ENCODE measurements at regions not wholly inside any gene's neighbourhood (a gene's known extent, or its start where the extent isn't known, plus 50 kb on each side); places are given as distances from the start of the nearest gene placed in this dataset.
"Not testable (repeated sequence)": the region's sequence is repeated elsewhere in the genome, so short reads cannot be mapped to it uniquely, and the experiment has no call there.

DNA sequence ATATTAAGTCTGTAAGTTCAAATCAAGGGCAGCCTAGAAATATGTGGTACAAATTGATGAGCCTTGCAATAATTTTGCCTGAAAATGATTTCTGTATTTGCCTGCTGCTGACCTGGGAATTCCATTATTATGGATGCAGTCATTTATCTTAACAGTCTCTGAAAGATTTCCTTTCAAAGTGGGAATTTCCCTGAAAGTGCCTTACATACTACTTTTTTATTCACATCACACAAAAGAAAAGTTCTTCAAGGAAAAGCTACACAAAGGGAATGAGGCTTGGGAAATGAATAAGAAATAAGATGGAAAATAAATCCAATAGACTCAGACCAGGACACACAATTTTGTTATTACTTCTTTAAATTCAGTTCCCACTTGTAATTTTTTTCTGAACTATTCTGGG lies 537.8 kb upstream of the PTGER4 start:
- no peak for DNase-seq (ENCODE audit: low read depth)

GRCh38 chr5:40141418-40141817 lies 538.3 kb upstream of the PTGER4 start:
- DNase-seq (ENCODE audit: low read depth), result no peak

GRCh38 chr5:40137223-40137622 lies 542.5 kb upstream of the PTGER4 start:
- DNase-seq (ENCODE audit: low read depth), result no peak

DNA sequence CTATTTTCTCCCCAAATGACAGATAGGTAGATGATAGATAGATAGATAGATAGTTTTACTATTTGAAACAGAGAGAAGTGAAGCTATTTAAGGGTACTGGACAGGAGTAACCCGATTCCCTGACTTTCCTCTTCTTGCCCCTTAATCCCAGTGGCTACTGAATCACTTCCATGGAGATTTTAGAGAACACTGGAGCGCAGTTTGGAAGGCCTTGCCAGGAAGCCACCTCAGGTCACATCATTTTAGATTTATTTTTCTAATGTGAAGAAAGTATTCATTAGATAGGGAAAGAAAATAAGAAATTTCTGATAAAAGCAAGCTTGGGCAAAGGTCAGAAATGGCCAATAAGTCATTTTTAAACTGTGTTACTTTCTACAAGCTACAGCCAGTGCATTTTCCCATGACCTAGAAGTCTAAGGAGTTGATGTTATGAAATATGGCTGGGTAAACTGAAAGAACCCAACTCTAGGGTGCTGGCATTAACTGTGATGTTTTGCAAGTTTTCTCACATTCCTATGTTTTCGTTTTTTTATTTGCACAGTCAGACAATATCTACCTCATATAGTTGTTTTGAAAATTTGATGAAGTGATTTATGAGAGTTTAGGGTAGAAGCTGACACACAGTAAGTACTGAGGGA lies 544.7 kb upstream of the PTGER4 start:
- DNase-seq (ENCODE audit: low read depth), result peak; percentile 52

- DNase-seq (ENCODE audit: low read depth), result peak; percentile 41
These were observed 555.3 kb upstream of the PTGER4 start for GRCh38 chr5:40124367-40124766.

- no peak for DNase-seq (ENCODE audit: low read depth)
These were observed 558.5 kb upstream of the PTGER4 start for GRCh38 chr5:40121236-40121635.

DNA sequence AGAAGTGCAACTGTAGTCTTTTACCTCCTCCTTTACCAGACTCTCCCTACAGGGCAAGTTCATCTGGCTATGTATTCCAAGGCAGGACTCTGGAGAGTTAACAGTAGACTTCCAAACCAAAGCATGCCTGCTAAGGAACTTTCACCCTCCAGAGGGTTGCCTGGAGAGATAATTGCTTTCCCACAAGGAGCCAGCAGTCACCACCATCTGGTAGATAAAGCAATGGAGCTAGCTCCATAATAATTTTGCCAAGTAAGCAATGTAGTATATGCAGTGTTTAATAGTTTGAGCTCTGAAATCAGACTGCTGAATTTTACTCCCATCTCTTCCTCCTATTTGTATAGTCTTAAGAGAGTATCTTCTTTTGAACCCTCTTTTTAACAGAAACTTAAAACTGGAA lies 566.8 kb upstream of the PTGER4 start:
- no peak for DNase-seq (ENCODE audit: low read depth)

GRCh38 chr5:40111036-40111435 lies 568.7 kb upstream of the PTGER4 start:
- DNase-seq (ENCODE audit: low read depth), result not testable (repeated sequence)

GRCh38 chr5:40108764-40109390 lies 570.8 kb upstream of the PTGER4 start:
- DNase-seq (ENCODE audit: low read depth), result peak; percentile 82

DNA sequence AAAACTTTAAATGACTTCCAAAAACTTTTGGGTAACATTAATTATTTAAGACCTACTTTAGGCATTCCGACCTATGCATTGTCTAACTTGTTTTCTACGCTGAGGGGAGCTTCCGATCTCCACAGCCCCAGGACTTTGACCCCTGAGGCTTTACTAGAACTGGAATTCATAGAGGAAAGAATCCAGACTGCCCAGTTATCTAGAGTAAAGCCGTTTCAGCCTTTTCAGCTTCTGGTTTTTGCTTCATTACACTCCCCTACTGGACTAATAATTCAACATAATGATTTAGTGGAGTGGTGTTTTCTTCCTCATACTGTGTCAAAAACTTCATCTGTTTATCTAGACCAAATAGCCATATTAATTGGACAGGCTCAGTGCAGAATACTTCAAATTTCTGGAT lies 571.9 kb upstream of the PTGER4 start:
- not testable (repeated sequence) for DNase-seq (ENCODE audit: low read depth)

- DNase-seq (ENCODE audit: low read depth), result no peak
These were observed 572.9 kb upstream of the PTGER4 start for GRCh38 chr5:40106847-40107246.

DNA sequence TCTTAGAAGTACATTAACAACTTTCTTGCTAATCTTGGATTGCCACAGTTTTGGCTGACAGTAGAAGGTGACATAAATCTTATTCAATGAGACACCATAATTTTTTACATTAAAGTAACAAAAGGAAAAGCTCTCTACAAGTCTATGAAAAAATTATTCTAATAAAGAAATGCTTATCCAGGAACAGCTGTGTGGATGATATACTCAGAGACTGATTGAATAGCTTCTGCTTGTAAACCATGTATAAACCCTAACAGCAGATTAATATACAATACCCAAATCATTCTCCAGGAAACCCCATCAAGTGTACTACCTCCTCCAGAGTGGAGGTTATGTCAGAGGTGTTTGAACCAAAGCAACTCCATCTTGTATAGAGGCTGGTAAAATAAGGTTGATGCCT lies 581.4 kb upstream of the PTGER4 start:
- no peak for DNase-seq (ENCODE audit: low read depth)

- no peak for DNase-seq (ENCODE audit: low read depth)
These were observed 586.2 kb upstream of the PTGER4 start for GRCh38 chr5:40093550-40093949.

GRCh38 chr5:40089269-40089668 lies 590.4 kb upstream of the PTGER4 start:
- DNase-seq (ENCODE audit: low read depth), result peak; percentile 53

GRCh38 chr5:40084614-40085013 lies 595.1 kb upstream of the PTGER4 start:
- no peak for DNase-seq (ENCODE audit: low read depth)

DNA sequence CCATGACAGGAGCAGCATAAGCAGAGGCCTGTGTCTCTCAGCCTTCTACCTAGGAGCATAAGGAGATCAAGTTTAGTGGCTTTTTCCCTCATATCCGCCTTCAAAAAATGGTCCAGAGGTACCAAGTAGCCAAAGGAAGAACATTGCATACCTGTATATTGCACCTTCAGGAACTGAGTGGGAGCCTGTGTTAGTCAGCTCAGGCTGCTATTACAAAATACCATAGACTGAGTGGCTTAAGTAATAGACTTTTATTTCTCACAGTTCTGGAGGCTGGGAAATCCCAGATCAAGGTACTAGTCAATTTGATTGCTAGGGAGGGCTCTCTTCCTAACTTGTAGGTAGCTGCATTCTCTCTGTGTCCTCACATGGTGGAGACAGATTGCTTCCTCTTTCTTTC lies 597.4 kb upstream of the PTGER4 start:
- no peak for DNase-seq (ENCODE audit: low read depth)

- no peak for DNase-seq (ENCODE audit: low read depth)
These were observed 599.5 kb upstream of the PTGER4 start for GRCh38 chr5:40080191-40080590.

DNA sequence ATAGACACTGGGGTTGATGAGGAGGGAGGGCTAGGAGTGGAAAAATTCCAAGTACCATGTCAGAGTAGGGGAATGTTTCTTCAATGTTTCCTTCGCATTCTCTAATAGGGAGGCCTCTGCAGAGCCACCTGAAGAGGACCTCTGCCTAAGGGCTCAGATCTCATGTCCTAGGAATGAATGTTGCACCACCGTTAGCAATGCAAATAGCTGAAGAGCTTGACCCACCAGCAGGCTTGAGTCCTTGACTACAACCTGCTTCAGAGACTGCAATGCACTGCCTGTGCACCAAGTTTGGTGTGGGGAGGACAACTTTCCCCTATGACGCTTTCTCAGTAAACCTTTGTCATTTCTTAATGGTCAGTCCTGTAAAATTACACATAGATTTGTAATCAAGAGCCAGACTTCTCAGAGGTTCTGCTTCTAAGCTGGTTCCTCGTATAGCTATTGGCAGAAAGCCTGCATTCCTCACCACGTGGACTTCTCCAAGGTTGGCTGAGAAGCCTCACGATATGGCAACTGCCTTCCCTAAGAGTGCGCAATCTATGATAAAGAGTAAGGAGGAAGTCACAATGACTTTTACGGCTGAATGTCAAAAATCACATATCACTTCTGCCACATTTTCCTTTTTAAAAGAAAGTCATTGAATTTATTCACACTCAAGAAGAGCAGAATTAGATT lies 600.7 kb upstream of the PTGER4 start:
- no peak for DNase-seq (ENCODE audit: low read depth)

DNA sequence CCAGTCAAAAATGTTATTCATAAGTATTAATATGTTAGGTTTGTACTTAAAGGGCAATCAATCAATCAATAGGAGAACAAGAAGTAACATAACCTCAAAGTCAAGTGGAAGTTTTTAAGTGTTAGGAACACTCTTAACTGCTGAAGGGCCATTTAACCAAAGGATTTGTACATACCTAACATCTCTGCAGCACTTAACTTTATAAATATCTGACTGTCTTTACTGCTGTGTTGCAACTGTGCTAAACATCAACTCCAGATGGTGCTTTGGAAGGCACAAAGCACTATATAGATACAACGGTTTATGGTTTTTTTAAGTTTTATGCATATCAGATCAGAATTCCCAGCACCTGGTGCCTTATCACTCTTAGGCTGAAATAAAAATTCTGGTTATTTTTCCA lies 604.9 kb upstream of the PTGER4 start:
- DNase-seq (ENCODE audit: low read depth), result no peak

DNA sequence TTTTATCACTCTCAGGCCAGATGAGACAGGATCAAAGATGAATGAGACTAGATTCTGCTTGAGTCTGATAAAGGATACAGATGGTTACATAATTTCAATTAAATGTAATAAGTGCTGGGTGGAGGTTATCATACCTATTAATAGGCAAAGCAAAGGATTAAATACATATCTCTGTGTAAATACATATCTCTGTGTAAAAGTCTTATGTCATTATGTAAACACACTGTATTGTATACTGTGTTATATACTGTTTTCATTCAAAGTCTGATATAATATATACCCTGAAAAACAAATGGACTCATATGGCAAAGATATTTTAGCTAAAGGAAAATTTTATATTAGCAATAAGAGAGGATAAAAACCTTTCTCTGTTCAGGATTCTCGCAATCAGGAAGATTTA lies 605.8 kb upstream of the PTGER4 start:
- DNase-seq (ENCODE audit: low read depth), result no peak

DNA sequence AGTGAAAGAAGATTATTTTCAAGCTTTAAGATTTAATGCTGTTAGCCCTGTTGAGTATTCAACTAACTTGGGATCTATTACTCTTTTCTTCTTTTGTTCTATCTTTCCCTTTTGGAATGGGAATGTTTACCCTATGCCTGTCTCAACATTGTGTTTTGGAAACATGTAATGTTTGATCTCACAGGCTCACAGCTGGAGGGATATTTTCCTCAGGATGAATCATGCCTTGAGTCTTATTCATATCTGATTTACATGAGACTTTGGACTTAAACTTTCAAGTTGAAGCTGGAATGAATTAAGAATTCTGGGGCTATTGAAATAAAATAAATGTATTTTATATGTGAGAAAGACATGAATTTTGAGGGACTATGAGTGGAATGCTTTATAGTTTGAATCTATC lies 607.8 kb upstream of the PTGER4 start:
- DNase-seq (ENCODE audit: low read depth), result peak; percentile 45

GRCh38 chr5:40066616-40067015 lies 613.1 kb upstream of the PTGER4 start:
- no peak for DNase-seq (ENCODE audit: low read depth)

DNA sequence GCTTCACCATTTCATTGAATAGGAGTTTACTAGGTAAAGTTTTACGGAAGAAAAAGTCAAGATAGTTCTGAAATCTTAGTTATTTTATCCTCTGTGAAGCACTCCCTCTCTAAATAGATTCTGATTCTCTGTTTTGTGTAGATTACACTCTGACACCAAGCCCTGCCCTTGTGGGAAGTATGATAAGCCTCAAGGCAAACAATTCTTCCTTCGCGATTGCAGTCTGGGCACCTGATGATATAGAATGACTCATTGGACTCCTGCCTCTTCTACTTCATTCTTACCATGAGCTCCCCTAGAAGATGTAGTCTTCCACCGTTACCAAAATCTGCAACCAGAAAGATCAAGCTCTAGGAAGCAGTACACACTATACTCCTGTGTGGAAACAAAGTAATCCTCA lies 626.9 kb upstream of the PTGER4 start:
- DNase-seq (ENCODE audit: low read depth), result no peak

Measured in LHCN-M2 (cell line).